H1 (cell line): ENCODE measurements at regions not wholly inside any gene's neighbourhood (a gene's known extent, or its start where the extent isn't known, plus 50 kb on each side); places are given as distances from the start of the nearest gene placed in this dataset.

Source experiments
- CTCF ChIA-PET: fragments of 300-600 bp; sonication (Branson Sonifier 250); formaldehyde crosslinking; loops from one replicate; lab custom pipeline; 2021; ENCODE audit not compliant: partially characterized antibody; lab: Charles Lee
- POLR2A ChIA-PET: fragments of 300-600 bp; sonication (Branson Sonifier 250); formaldehyde crosslinking; loops from one replicate; lab custom pipeline; 2021; ENCODE audit warnings: inconsistent platforms; ENCODE audit not compliant: partially characterized antibody; lab: Charles Lee
- DNase-seq, 2 experiments: peaks; one replicate each; pipeline versions ENCODE4 v3.0.0 to v3.0.0-alpha.2; 2010 to 2022; ENCODE audit warnings: low spot score in 2 of 2, low read depth in 1 of 2, mixed read lengths in 1 of 2
- FAIRE-seq: peaks from 2 replicates; lab custom pipeline; 2011; peaks lifted over from hg19 to GRCh38; lab: Jason Lieb, UNC
- H2AFZ ChIP-seq: 2 replicates; pipeline ENCODE4 v1.8.1; 2012; ENCODE audit warnings: low read length, inconsistent platforms
- H2AK5ac ChIP-seq: 2 replicates; pipeline ENCODE4 v1.6.1; 2013; ENCODE audit warnings: low read depth, low read length
- H2BK120ac ChIP-seq: replicated peaks from 2 replicates; pipeline ENCODE3; 2013; ENCODE audit warnings: low read depth, low read length, inconsistent platforms
- H2BK12ac ChIP-seq: 2 replicates; pipeline ENCODE4 v1.6.1; 2013; ENCODE audit warnings: low read depth, low read length
- H2BK15ac ChIP-seq: 2 replicates; pipeline ENCODE4 v1.6.1; 2013; ENCODE audit warnings: low read length
- H2BK20ac ChIP-seq: 2 replicates; pipeline ENCODE4 v1.6.1; 2013; ENCODE audit warnings: low read length
- H2BK5ac ChIP-seq: 2 replicates; pipeline ENCODE4 v1.6.1; 2013; ENCODE audit warnings: low read depth, low read length
- H3K14ac ChIP-seq: 2 replicates; pipeline ENCODE4 v1.6.1; 2013; ENCODE audit warnings: inconsistent platforms; ENCODE audit not compliant: insufficient read length
- H3K18ac ChIP-seq: 2 replicates; pipeline ENCODE4 v1.6.1; 2013; ENCODE audit warnings: low read length; ENCODE audit errors: extremely low read depth
- H3K23ac ChIP-seq: 2 replicates; pipeline ENCODE4 v1.6.1; 2013; ENCODE audit warnings: inconsistent platforms; ENCODE audit not compliant: insufficient read length
- H3K23me2 ChIP-seq: 2 replicates; pipeline ENCODE4 v1.6.1; 2013; ENCODE audit warnings: low read depth, low read length
- H3K27ac ChIP-seq: 2 replicates; pipeline ENCODE4 v1.6.1; 2011; ENCODE audit warnings: low read depth, low read length, inconsistent platforms
- H3K27me3 ChIP-seq, 4 experiments: replicated peaks in 1 of 4; 1 replicate in 1 of 4; 2 replicates in 3 of 4; pipeline versions ENCODE4 v1.6.1 to v1.8.1; 2011 to 2013; ENCODE audit warnings: low read length in 3 of 4, mild to moderate bottlenecking in 3 of 4, inconsistent platforms in 2 of 4, mixed read lengths in 2 of 4, moderate library complexity in 1 of 4; ENCODE audit not compliant: control insufficient read depth in 3 of 4, insufficient read depth in 3 of 4; ENCODE audit errors: extremely low read depth in 1 of 4
- H3K36me3 ChIP-seq, 4 experiments: 2 replicates each; pipeline versions ENCODE4 v1.6.1 to v1.8.1; 2011 to 2013; ENCODE audit warnings: mild to moderate bottlenecking in 4 of 4, low read length in 3 of 4, moderate library complexity in 2 of 4, control low read depth in 1 of 4, inconsistent platforms in 1 of 4; ENCODE audit not compliant: insufficient read depth in 4 of 4, control insufficient read depth in 2 of 4
- H3K4ac ChIP-seq: replicated peaks from 2 replicates; pipeline ENCODE3; 2013; ENCODE audit warnings: low read length, low read depth, mixed read lengths, inconsistent platforms; ENCODE audit not compliant: insufficient read length
- H3K4me1 ChIP-seq, 4 experiments: replicated peaks in 1 of 4; 1 replicate in 1 of 4; 2 replicates in 3 of 4; pipeline versions ENCODE4 v1.6.1 to v1.8.1; 2011 to 2013; ENCODE audit warnings: low read length in 3 of 4, inconsistent platforms in 2 of 4, mixed read lengths in 1 of 4; ENCODE audit not compliant: insufficient read depth in 4 of 4, control insufficient read depth in 3 of 4
- H3K4me2 ChIP-seq, 2 experiments: 2 replicates each; pipeline versions ENCODE4 v1.6.1 to v1.8.1; 2011 to 2013; ENCODE audit warnings: low read depth in 2 of 2, low read length in 2 of 2, control low read depth in 1 of 2, inconsistent platforms in 1 of 2, mild to moderate bottlenecking in 1 of 2; ENCODE audit not compliant: insufficient read depth in 1 of 2
- H3K4me3 ChIP-seq, 4 experiments: fragments of 200-600, 300-600 bp in 1 of 4; sonication (generic), shearing (Covaris generic), sonication (Bioruptor Twin) in 1 of 4; 2 replicates each; pipeline versions ENCODE4 v1.5.1 to v1.8.1; 2011 to 2016; ENCODE audit warnings: low read length in 4 of 4, low read depth in 3 of 4, control low read depth in 2 of 4, inconsistent platforms in 2 of 4, mild to moderate bottlenecking in 2 of 4, mixed read lengths in 1 of 4, moderate library complexity in 1 of 4; ENCODE audit not compliant: insufficient read depth in 2 of 4; ENCODE audit errors: extremely low read depth in 1 of 4
- H3K56ac ChIP-seq: replicated peaks from 2 replicates; pipeline ENCODE3; 2013; ENCODE audit warnings: low read depth, mild to moderate bottlenecking, mixed read lengths, low read length, inconsistent platforms; ENCODE audit not compliant: insufficient read length
- H3K79me1 ChIP-seq: 2 replicates; pipeline ENCODE4 v1.6.1; 2013; ENCODE audit warnings: low read depth, low read length, control low read depth
- H3K79me2 ChIP-seq, 2 experiments: 2 replicates each; pipeline versions ENCODE4 v1.6.1 to v1.8.1; 2012 to 2013; ENCODE audit warnings: low read length in 2 of 2, mild to moderate bottlenecking in 2 of 2, inconsistent platforms in 1 of 2; ENCODE audit not compliant: insufficient read depth in 2 of 2, control insufficient read depth in 1 of 2
- H3K9ac ChIP-seq, 4 experiments: replicated peaks in 1 of 4; 1 replicate in 1 of 4; 2 replicates in 3 of 4; pipeline versions ENCODE4 v1.6.1 to v1.8.1; 2011 to 2013; ENCODE audit warnings: low read depth in 3 of 4, low read length in 3 of 4, control low read depth in 2 of 4, mild to moderate bottlenecking in 2 of 4, moderate library complexity in 2 of 4, inconsistent platforms in 1 of 4; ENCODE audit errors: extremely low read depth in 1 of 4
- H3K9me3 ChIP-seq, 2 experiments: 2 replicates each; pipeline versions ENCODE4 v1.6.1 to v1.8.1; 2012 to 2013; ENCODE audit warnings: mild to moderate bottlenecking in 2 of 2, moderate library complexity in 2 of 2, control low read depth in 1 of 2, inconsistent platforms in 1 of 2, low read depth in 1 of 2, low read length in 1 of 2, mixed read lengths in 1 of 2; ENCODE audit not compliant: insufficient read depth in 2 of 2
- H4K20me1 ChIP-seq, 2 experiments: replicated peaks in 1 of 2; 2 replicates each; pipeline versions ENCODE3 to v1.8.1; 2011 to 2013; ENCODE audit warnings: inconsistent platforms in 2 of 2, low read length in 2 of 2, mild to moderate bottlenecking in 1 of 2; ENCODE audit not compliant: insufficient read depth in 2 of 2, control insufficient read depth in 1 of 2
- H4K5ac ChIP-seq: 2 replicates; pipeline ENCODE4 v1.6.1; 2013; ENCODE audit warnings: low read length, low read depth, mixed read lengths, inconsistent platforms; ENCODE audit not compliant: insufficient read length
- H4K8ac ChIP-seq: 2 replicates; pipeline ENCODE4 v1.8.0; 2013; ENCODE audit warnings: mild to moderate bottlenecking, moderate library complexity, low read length, inconsistent platforms; ENCODE audit not compliant: insufficient read depth; ENCODE audit errors: extremely low read depth
- H4K91ac ChIP-seq: replicated peaks from 2 replicates; pipeline ENCODE3; 2013; ENCODE audit warnings: low read length, mixed read lengths, inconsistent platforms; ENCODE audit not compliant: insufficient read length
- HDAC2 ChIP-seq, 2 experiments: fragments of 300-600 bp in 1 of 2; sonication (generic) in 1 of 2; IDR thresholded peaks; 2 replicates each; pipeline ENCODE4 v1.6.1; 2011 to 2012; ENCODE audit warnings: low read depth in 2 of 2, low read length in 2 of 2, mild to moderate bottlenecking in 2 of 2, moderate library complexity in 2 of 2, borderline replicate concordance in 1 of 2, inconsistent platforms in 1 of 2
- NANOG ChIP-seq: IDR thresholded peaks from 2 replicates; pipeline ENCODE4 v1.6.1; 2011; ENCODE audit warnings: low read length, low read depth, mild to moderate bottlenecking, inconsistent platforms; ENCODE audit not compliant: insufficient read depth, poor library complexity, severe bottlenecking
- WGBS, 2 experiments: shearing (Covaris generic) in 1 of 2; methylation state at CpG; one replicate each; pipeline versions ENCODE4 v1.1.6 to v1.1.7; 2013 to 2015; ENCODE audit warnings: low lambda C conversion rate in 2 of 2, mixed read lengths in 2 of 2, inconsistent platforms in 1 of 2, low coverage in 1 of 2, missing lambda C conversion rate in 1 of 2; ENCODE audit not compliant: insufficient replicate concordance in 2 of 2, insufficient coverage in 1 of 2, insufficient read length in 1 of 2; ENCODE audit errors: extremely low coverage in 1 of 2, missing lambda C conversion rate in 1 of 2; 5-methylcytosine and 5-hydroxymethylcytosine counted together

GRCh38 chr7:33729726-33730125, 175.6 kb upstream of the BMPER start:
- Histone ChIP-seq H3K4me1 (peaks cover 0 to 21% (median 12%) of the 10 kb centered on the region in 4 experiments; a peak in 6 of 7 replicates), H3K9ac (no peak overlapping the region), H4K20me1 (no peaks in the 10 kb centered on the region), H3K14ac (no peak overlapping the region), H3K56ac (no peak overlapping the region), H3K4me2 (no peak overlapping the region), H3K23ac (no peak overlapping the region), H2AFZ (no peak overlapping the region), H4K91ac (no peak overlapping the region), H3K36me3 (no peaks in the 10 kb centered on the region), H3K27me3 (no peaks in the 10 kb centered on the region; a peak in 1 of 7 replicates), H2BK12ac (no peak overlapping the region), H3K27ac (no peak overlapping the region), H2BK5ac (no peak overlapping the region), H3K23me2 (no peaks in the 10 kb centered on the region; the same call in 1 of the 2 replicates), H4K5ac (no peak overlapping the region), H2BK15ac (no peak overlapping the region), H3K18ac (no peak overlapping the region), H4K8ac (no peak overlapping the region), H2AK5ac (no peak overlapping the region), H3K79me1 (no peaks in the 10 kb centered on the region), H2BK20ac (no peak overlapping the region), H3K4me3 (no peak overlapping the region), H3K4ac (no peak overlapping the region), H3K9me3 (no peaks in the 10 kb centered on the region), H2BK120ac (no peak overlapping the region), H3K79me2 (no peaks in the 10 kb centered on the region)
- FAIRE-seq (no peak), DNase-seq (no peak)
- TF ChIP-seq NANOG (no peak), HDAC2 (IDR thresholded peaks at IDR 0.05; ENCODE audit: borderline replicate concordance in 1 of 2, low read depth in 2 of 2, low read length in 2 of 2) (no peak)
- ChIA-PET CTCF (interaction anchor here (2.2 kb wide), 1 partner anchor 12 kb away, joined by 9 read pairs; no protein-coding TSS in a partner anchor), POLR2A (no interaction called here)
- WGBS, 2 experiments: 94% methylated on average over 3 of the region's 3 CpGs; no CpG with 5 or more reads in 1 of the 2 experiments
